K562 (cell line): ENCODE measurements at regions not wholly inside any gene's neighbourhood (a gene's known extent, or its start where the extent isn't known, plus 50 kb on each side); places are given as distances from the start of the nearest gene placed in this dataset.

Experiments used
- ATAC-seq: fragments of 200-7000 bp; cut with Tn5 transposase; 3 replicates; pipeline ENCODE4 v1.9.1; 2020; ENCODE audit warnings: moderate library complexity
- BruUV-seq: library from RNA; stranded (reverse); fragments of 400-500 nt; replicated peaks from 2 replicates; lab custom pipeline; 2021; lab: Mats Ljungman, UMichigan
- CTCF ChIA-PET: fragments of 300-600 bp; formaldehyde crosslinking; extraction: SDS; loops from one replicate; lab custom pipeline; 2021; ENCODE audit warnings: low intra/inter-chr PET ratio; lab: Yijun Ruan, JAX
- POLR2A ChIA-PET: fragments of 300-600, 350-650 bp; sonication (Branson Sonifier 250); formaldehyde crosslinking; extraction: SDS; loops from one replicate; lab custom pipeline; 2021; ENCODE audit warnings: antibody characterized with exemption, inconsistent platforms; lab: Yijun Ruan, JAX
- DNase-seq, 4 experiments: peaks; one replicate each; pipeline versions ENCODE4 v3.0.0 to v3.0.0-alpha.2; 2011 to 2018; ENCODE audit warnings: low spot score in 3 of 4, mixed read lengths in 3 of 4; ENCODE audit errors: extremely low read depth in 1 of 4
- FAIRE-seq: peaks from 2 replicates; lab custom pipeline; 2011; peaks lifted over from hg19 to GRCh38; lab: Jason Lieb, UNC
- H2AFZ ChIP-seq: 2 replicates; pipeline ENCODE4 v1.6.0; 2011; ENCODE audit warnings: low read depth, low read length, control low read depth, inconsistent platforms
- H3K27ac ChIP-seq: fragments of 200-600 bp; 3 replicates; pipeline ENCODE4 v1.8.0; 2011; ENCODE audit warnings: low read depth, mild to moderate bottlenecking, control low read depth, inconsistent platforms, low read length, moderate library complexity, mixed read lengths; ENCODE audit errors: extremely low read depth
- H3K27me3 ChIP-seq, 2 experiments: fragments of 300-600 bp in 1 of 2; 2 replicates in 1 of 2; 3 replicates in 1 of 2; pipeline versions ENCODE4 v1.6.0 to v1.8.0; 2011; ENCODE audit warnings: inconsistent platforms in 2 of 2, low read length in 2 of 2, mild to moderate bottlenecking in 1 of 2, mixed read lengths in 1 of 2, moderate library complexity in 1 of 2; ENCODE audit not compliant: control insufficient read depth in 2 of 2, insufficient read depth in 2 of 2
- H3K36me3 ChIP-seq: fragments of 300-600 bp; 3 replicates; pipeline ENCODE4 v1.8.0; 2011; ENCODE audit warnings: mild to moderate bottlenecking, low read length, inconsistent platforms; ENCODE audit not compliant: control insufficient read depth, insufficient read depth
- H3K4me1 ChIP-seq, 2 experiments: fragments of 200-600 bp in 1 of 2; replicated peaks in 1 of 2; 2 replicates in 1 of 2; 3 replicates in 1 of 2; pipeline versions ENCODE4 v1.5.1 to v1.8.0; 2011; ENCODE audit warnings: inconsistent platforms in 2 of 2, low read length in 2 of 2, mild to moderate bottlenecking in 1 of 2, mixed read lengths in 1 of 2, moderate library complexity in 1 of 2; ENCODE audit not compliant: control insufficient read depth in 2 of 2, insufficient read depth in 2 of 2
- H3K4me2 ChIP-seq: 2 replicates; pipeline ENCODE4 v1.6.1; 2011; ENCODE audit warnings: low read length, control low read depth, inconsistent platforms, mixed read lengths; ENCODE audit not compliant: insufficient read depth
- H3K4me3 ChIP-seq: fragments of 200-600 bp; sonication (generic), shearing (Covaris generic); 2 replicates; pipeline ENCODE4 v1.5.1; 2016; ENCODE audit warnings: control low read depth, inconsistent platforms
- H3K79me2 ChIP-seq: fragments of 200-600 bp; 3 replicates; pipeline ENCODE4 v1.8.0; 2011; ENCODE audit warnings: low read length, inconsistent platforms; ENCODE audit not compliant: control insufficient read depth, insufficient read depth
- H3K9ac ChIP-seq, 2 experiments: 2 replicates each; pipeline versions ENCODE4 v1.6.0 to v1.6.1; 2011; ENCODE audit warnings: low read depth in 2 of 2, low read length in 2 of 2, control low read depth in 1 of 2, inconsistent platforms in 1 of 2, mild to moderate bottlenecking in 1 of 2, mixed read lengths in 1 of 2; ENCODE audit not compliant: insufficient read depth in 1 of 2
- H3K9me1 ChIP-seq: one replicate; pipeline ENCODE4 v1.6.0; 2011; ENCODE audit warnings: inconsistent platforms, mild to moderate bottlenecking, low read length, moderate library complexity; ENCODE audit not compliant: control insufficient read depth, insufficient read depth
- H3K9me3 ChIP-seq: replicated peaks from 2 replicates; pipeline ENCODE4 v1.5.1; 2011; ENCODE audit warnings: low read depth, low read length, inconsistent platforms; ENCODE audit not compliant: control insufficient read depth, insufficient read depth
- H4K20me1 ChIP-seq: replicated peaks from 2 replicates; pipeline ENCODE4 v1.6.1; 2011; ENCODE audit warnings: low read length, inconsistent platforms, mixed read lengths; ENCODE audit not compliant: control insufficient read depth, insufficient read depth
- MITF ChIP-seq: IDR thresholded peaks from 2 replicates; pipeline ENCODE4 v1.6.1; 2014; ENCODE audit warnings: antibody characterized with exemption
- ZFP36 ChIP-seq: fragments of 150-350 bp; IDR thresholded peaks from 2 replicates; pipeline ENCODE4 v1.6.1; 2018; ENCODE audit warnings: low read length, low read depth; ENCODE audit not compliant: partially characterized antibody
- ZNF668 ChIP-seq: fragments of 250-450 bp; sonication (Bioruptor Pico); IDR thresholded peaks from 2 replicates; pipeline ENCODE4 v1.8.0; 2022; ENCODE audit warnings: mild to moderate bottlenecking, inconsistent platforms
- WGBS: fragments of 100-300 bp; shearing (Covaris generic); methylation state at CpG from one replicate; pipeline ENCODE4 v1.1.6; 2016; ENCODE audit warnings: low coverage, mixed read lengths; ENCODE audit not compliant: insufficient coverage; ENCODE audit errors: missing lambda C conversion rate; 5-methylcytosine and 5-hydroxymethylcytosine counted together
- in situ Hi-C: fragments of 300-500 bp; cut with MboI; formaldehyde crosslinking; loops from 4 replicates; pipeline ENCODE4 v1.15.0; 2018; ENCODE audit warnings: inconsistent platforms, mixed read lengths
- intact Hi-C: fragments of 100-400 bp; cut with micrococcal nuclease; formaldehyde crosslinking; loops from 2 replicates; pipeline ENCODE4 v1.14.2; 2022
- TF ChIP-seq, protein P1 (sequence below): fragments of 450-650 bp; IDR thresholded peaks from 2 replicates; pipeline ENCODE4 v1.7.1; 2018; ENCODE audit warnings: mild to moderate bottlenecking, low read depth; ENCODE audit not compliant: partially characterized antibody

GRCh38 chr9:106722051-106722753 is 140.8 kb upstream of the ZNF462 start:
- in situ Hi-C loops (no loop called here), intact Hi-C loops (no loop called here)
- Histone ChIP-seq H3K4me1 (no peaks in the 10 kb centered on the region), H3K4me3 (no peak overlapping the region), H3K27ac (no peak overlapping the region), H3K79me2 (no peaks in the 10 kb centered on the region), H3K27me3 (no peaks in the 10 kb centered on the region), H3K9ac (no peak overlapping the region), H3K36me3 (no peaks in the 10 kb centered on the region), H3K9me1 (no peaks in the 10 kb centered on the region), H2AFZ (no peak overlapping the region), H4K20me1 (no peaks in the 10 kb centered on the region), H3K9me3 (no peaks in the 10 kb centered on the region), H3K4me2 (no peak overlapping the region)
- ChIA-PET POLR2A (no interaction called here), CTCF (no interaction called here)
- TF ChIP-seq, protein P1, sequence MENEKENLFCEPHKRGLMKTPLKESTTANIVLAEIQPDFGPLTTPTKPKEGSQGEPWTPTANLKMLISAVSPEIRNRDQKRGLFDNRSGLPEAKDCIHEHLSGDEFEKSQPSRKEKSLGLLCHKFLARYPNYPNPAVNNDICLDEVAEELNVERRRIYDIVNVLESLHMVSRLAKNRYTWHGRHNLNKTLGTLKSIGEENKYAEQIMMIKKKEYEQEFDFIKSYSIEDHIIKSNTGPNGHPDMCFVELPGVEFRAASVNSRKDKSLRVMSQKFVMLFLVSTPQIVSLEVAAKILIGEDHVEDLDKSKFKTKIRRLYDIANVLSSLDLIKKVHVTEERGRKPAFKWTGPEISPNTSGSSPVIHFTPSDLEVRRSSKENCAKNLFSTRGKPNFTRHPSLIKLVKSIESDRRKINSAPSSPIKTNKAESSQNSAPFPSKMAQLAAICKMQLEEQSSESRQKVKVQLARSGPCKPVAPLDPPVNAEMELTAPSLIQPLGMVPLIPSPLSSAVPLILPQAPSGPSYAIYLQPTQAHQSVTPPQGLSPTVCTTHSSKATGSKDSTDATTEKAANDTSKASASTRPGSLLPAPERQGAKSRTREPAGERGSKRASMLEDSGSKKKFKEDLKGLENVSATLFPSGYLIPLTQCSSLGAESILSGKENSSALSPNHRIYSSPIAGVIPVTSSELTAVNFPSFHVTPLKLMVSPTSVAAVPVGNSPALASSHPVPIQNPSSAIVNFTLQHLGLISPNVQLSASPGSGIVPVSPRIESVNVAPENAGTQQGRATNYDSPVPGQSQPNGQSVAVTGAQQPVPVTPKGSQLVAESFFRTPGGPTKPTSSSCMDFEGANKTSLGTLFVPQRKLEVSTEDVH: no peak
- no peak for TF ChIP-seq ZFP36
- no peak for TF ChIP-seq ZNF668
- no peak for TF ChIP-seq MITF
- ATAC-seq: no peak
- FAIRE-seq: no peak
- no peak for DNase-seq
- no TSS peak for BruUV-seq
- WGBS: 0% methylated on average over 4 of the region's 4 CpGs
